PC-3 (cell line): ENCODE measurements at regions not wholly inside any gene's neighbourhood (a gene's known extent, or its start where the extent isn't known, plus 50 kb on each side); places are given as distances from the start of the nearest gene placed in this dataset.
A peak's percentile ranks its signal among the peaks of the same experiment; 100 is the strongest.

Source experiments
- ATAC-seq: fragments of 200-7000 bp; cut with Tn5 transposase; 2 replicates; pipeline ENCODE4 v1.9.1; 2020; ENCODE audit warnings: mild to moderate bottlenecking, moderate library complexity
- BruUV-seq: library from RNA; stranded (reverse); fragments of 400-500 nt; replicated peaks from 2 replicates; lab custom pipeline; 2021; lab: Mats Ljungman, UMichigan
- CTCF ChIA-PET: fragments of 300-600 bp; sonication (Branson Sonifier 250); formaldehyde crosslinking; loops from one replicate; lab custom pipeline; 2022; ENCODE audit warnings: antibody characterized with exemption; lab: Charles Lee
- POLR2A ChIA-PET: fragments of 300-600 bp; sonication (Branson Sonifier 250); formaldehyde crosslinking; loops from one replicate; lab custom pipeline; 2022; ENCODE audit warnings: antibody characterized with exemption; ENCODE audit not compliant: unreplicated experiment; lab: Charles Lee
- DNase-seq: peaks from one replicate; pipeline ENCODE4 v3.0.0-alpha.2; 2015
- H2AFZ ChIP-seq: fragments of 300-600 bp; sonication (generic); 2 replicates; pipeline ENCODE4 v1.6.0; 2016; ENCODE audit warnings: antibody characterized with exemption, low read length
- H3F3A ChIP-seq: fragments of 300-600 bp; sonication (generic); one replicate; pipeline ENCODE4 v1.6.0; 2017; ENCODE audit warnings: antibody characterized with exemption, low read length, control low read depth, mild to moderate bottlenecking; ENCODE audit not compliant: unreplicated experiment
- H3K27ac ChIP-seq: fragments of 300-600 bp; sonication (generic); 2 replicates; pipeline ENCODE4 v1.5.1; 2016; ENCODE audit warnings: mild to moderate bottlenecking, low read length
- H3K27me3 ChIP-seq: fragments of 300-600 bp; sonication (generic); 2 replicates; pipeline ENCODE4 v1.6.1; 2016; ENCODE audit warnings: low read length, mixed read lengths
- H3K36me3 ChIP-seq: fragments of 300-600 bp; sonication (generic); 2 replicates; pipeline ENCODE4 v1.6.1; 2016; ENCODE audit warnings: low read depth, mixed run types, low read length, mixed read lengths
- H3K4me1 ChIP-seq: fragments of 300-600 bp; sonication (generic); 2 replicates; pipeline ENCODE4 v1.5.1; 2016; ENCODE audit warnings: low read length; ENCODE audit not compliant: insufficient read depth
- H3K4me2 ChIP-seq: fragments of 300-600 bp; sonication (generic); 2 replicates; pipeline ENCODE4 v1.6.0; 2016; ENCODE audit warnings: low read length
- H3K4me3 ChIP-seq: fragments of 300-600 bp; sonication (generic); 2 replicates; pipeline ENCODE4 v1.5.1; 2016; ENCODE audit warnings: mild to moderate bottlenecking, low read length, mixed read lengths
- H3K79me2 ChIP-seq: fragments of 300-600 bp; sonication (generic); 2 replicates; pipeline ENCODE4 v1.6.1; 2017; ENCODE audit warnings: low read length, mixed read lengths
- H3K9ac ChIP-seq: fragments of 300-600 bp; sonication (generic); 2 replicates; pipeline ENCODE4 v1.6.0; 2016; ENCODE audit warnings: mild to moderate bottlenecking, low read length
- H3K9me2 ChIP-seq: fragments of 300-600 bp; sonication (generic); replicated peaks from 2 replicates; pipeline ENCODE4 v1.6.1; 2016; ENCODE audit warnings: mixed run types, low read length, mixed read lengths
- H3K9me3 ChIP-seq: fragments of 300-600 bp; sonication (generic); 2 replicates; pipeline ENCODE4 v1.6.1; 2016; ENCODE audit warnings: low read length, mixed read lengths
- H4K20me1 ChIP-seq: fragments of 300-600 bp; sonication (generic); 2 replicates; pipeline ENCODE4 v1.6.1; 2016; ENCODE audit warnings: low read length, mixed read lengths
- EZH2 ChIP-seq: fragments of 300-600 bp; sonication (generic); IDR thresholded peaks from one replicate; pipeline ENCODE4 v1.6.1; 2017; ENCODE audit warnings: antibody characterized with exemption, mild to moderate bottlenecking, low read length; ENCODE audit not compliant: unreplicated experiment
- EZH2phosphoT487 ChIP-seq: fragments of 300-600 bp; sonication (generic); IDR thresholded peaks from 2 replicates; pipeline ENCODE4 v1.6.1; 2018; ENCODE audit warnings: mild to moderate bottlenecking, antibody characterized with exemption, low read length, borderline replicate concordance
- intact Hi-C: fragments of 100-400 bp; cut with micrococcal nuclease; formaldehyde crosslinking; loops from 2 replicates; pipeline ENCODE4 v1.9.0; 2023
- TF ChIP-seq, protein P1 (sequence below): fragments of 300-600 bp; sonication (generic); conservative IDR thresholded peaks from 2 replicates; pipeline ENCODE4 v1.5.1; 2017; ENCODE audit warnings: antibody characterized with exemption, low read depth, mild to moderate bottlenecking, low read length

DNA sequence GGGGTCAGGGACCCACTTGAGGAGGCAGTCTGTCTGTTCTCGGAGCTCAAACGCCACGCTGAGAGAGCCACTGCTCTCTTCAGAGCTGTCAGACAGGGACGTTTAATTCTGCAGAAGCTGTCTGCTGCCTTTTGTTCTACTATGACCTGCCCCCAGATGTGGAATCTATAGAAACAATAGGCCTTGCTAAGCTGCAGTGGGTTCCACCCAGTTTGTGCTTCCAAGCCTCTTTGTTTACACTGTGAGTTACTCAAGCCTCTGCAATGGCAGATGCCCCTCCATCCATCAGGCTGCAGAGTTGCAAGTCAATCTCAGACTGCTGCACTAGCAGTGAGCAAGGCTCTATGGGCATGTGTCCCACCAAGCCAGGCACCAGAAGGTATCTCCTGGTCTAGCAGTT is 158.1 kb downstream of the DTHD1 start:
- Histone ChIP-seq H3K27me3 (no peaks in the 10 kb centered on the region), H3K4me3 (no peak overlapping the region), H3K4me2 (no peak overlapping the region), H3K79me2 (no peaks in the 10 kb centered on the region), H2AFZ (no peak overlapping the region), H3K27ac (no peak overlapping the region), H3K36me3 (no peaks in the 10 kb centered on the region), H3K9ac (no peak overlapping the region), H3F3A (no peaks in the 10 kb centered on the region), H3K9me3 (no peaks in the 10 kb centered on the region), H3K4me1 (no peaks in the 10 kb centered on the region), H3K9me2 (no peaks in the 10 kb centered on the region), H4K20me1 (no peaks in the 10 kb centered on the region)
- ATAC-seq (no peak), DNase-seq (no peak)
- no TSS peak for BruUV-seq
- intact Hi-C loops: no loop called here
- ChIA-PET POLR2A (no interaction called here), CTCF (no interaction called here)
- TF ChIP-seq EZH2phosphoT487 (no peak), EZH2 (no peak)
- TF ChIP-seq, protein P1, sequence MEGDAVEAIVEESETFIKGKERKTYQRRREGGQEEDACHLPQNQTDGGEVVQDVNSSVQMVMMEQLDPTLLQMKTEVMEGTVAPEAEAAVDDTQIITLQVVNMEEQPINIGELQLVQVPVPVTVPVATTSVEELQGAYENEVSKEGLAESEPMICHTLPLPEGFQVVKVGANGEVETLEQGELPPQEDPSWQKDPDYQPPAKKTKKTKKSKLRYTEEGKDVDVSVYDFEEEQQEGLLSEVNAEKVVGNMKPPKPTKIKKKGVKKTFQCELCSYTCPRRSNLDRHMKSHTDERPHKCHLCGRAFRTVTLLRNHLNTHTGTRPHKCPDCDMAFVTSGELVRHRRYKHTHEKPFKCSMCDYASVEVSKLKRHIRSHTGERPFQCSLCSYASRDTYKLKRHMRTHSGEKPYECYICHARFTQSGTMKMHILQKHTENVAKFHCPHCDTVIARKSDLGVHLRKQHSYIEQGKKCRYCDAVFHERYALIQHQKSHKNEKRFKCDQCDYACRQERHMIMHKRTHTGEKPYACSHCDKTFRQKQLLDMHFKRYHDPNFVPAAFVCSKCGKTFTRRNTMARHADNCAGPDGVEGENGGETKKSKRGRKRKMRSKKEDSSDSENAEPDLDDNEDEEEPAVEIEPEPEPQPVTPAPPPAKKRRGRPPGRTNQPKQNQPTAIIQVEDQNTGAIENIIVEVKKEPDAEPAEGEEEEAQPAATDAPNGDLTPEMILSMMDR: no peak

DNA sequence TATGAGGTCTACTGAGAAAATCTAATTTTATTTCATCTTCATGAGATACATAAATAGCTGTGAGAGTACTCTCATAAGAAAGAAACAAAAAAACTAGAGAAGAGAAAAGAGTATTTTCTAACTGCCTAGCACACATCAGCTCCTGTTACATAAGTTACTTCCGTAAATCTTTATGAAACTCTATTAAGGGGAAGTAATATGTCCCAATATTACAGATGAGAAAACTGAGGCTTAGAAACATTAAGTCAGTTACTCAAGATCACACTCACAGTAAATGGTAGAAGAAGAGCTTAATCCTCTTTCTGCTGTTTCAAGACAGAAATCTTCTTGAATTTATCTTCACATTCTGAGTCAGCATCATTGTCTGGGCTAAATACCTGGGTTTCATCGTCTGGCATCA is 164.1 kb downstream of the DTHD1 start:
- DNase-seq (no peak), ATAC-seq (no peak)
- Histone ChIP-seq H3K79me2 (no peaks in the 10 kb centered on the region), H3K9me2 (no peaks in the 10 kb centered on the region), H3F3A (no peaks in the 10 kb centered on the region), H3K36me3 (no peaks in the 10 kb centered on the region), H3K27ac (peak overlapping the region; percentile 71), H3K4me2 (peak overlapping the region; percentile 66; the same call in 1 of the 2 replicates), H2AFZ (peak overlapping the region; percentile 64), H3K9me3 (no peaks in the 10 kb centered on the region), H4K20me1 (no peaks in the 10 kb centered on the region), H3K4me1 (peaks cover 8% of the 10 kb centered on the region; the same call in 1 of the 2 replicates), H3K27me3 (no peaks in the 10 kb centered on the region), H3K4me3 (no peak overlapping the region), H3K9ac (no peak overlapping the region; the same call in 1 of the 2 replicates)
- CTCF ChIA-PET: no interaction called here
- BruUV-seq: no TSS peak
- POLR2A ChIA-PET: no interaction called here
- TF ChIP-seq EZH2 (no peak), EZH2phosphoT487 (no peak)
- TF ChIP-seq, protein P1: no peak
- intact Hi-C loops: no loop called here

DNA sequence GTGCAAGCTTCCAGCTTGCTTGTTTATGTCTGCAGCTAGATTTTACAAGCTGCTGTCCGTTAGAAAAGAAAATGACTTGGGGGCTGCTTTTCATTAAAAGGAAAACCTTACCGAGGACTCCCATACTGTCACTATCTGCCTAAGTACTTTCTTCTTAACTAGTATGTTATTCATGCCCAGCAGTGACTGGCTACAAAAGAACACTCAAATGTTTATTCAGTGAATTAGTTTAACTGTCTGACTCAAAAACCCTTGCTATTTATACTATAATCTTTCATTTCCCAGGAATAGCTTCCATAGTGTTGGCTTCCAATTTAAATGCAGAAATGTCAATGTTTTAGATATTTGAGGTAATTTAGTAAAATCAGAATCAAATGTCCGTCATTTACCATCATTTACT is 164.9 kb downstream of the DTHD1 start:
- Histone ChIP-seq H3K4me2 (peak overlapping the region; percentile 66), H3K9me2 (no peaks in the 10 kb centered on the region), H3K79me2 (no peaks in the 10 kb centered on the region), H3K9me3 (no peaks in the 10 kb centered on the region), H2AFZ (peak overlapping the region; percentile 64), H4K20me1 (no peaks in the 10 kb centered on the region), H3K27me3 (no peaks in the 10 kb centered on the region), H3F3A (no peaks in the 10 kb centered on the region), H3K4me1 (peaks cover 8% of the 10 kb centered on the region; the same call in 1 of the 2 replicates), H3K27ac (peak overlapping the region; percentile 71), H3K4me3 (peak overlapping the region; percentile 27; the same call in 1 of the 2 replicates), H3K36me3 (no peaks in the 10 kb centered on the region), H3K9ac (no peak overlapping the region)
- POLR2A ChIA-PET: no interaction called here
- DNase-seq: peak; percentile 60
- CTCF ChIA-PET: no interaction called here
- ATAC-seq: peak; percentile 84
- intact Hi-C loops: no loop called here
- no peak for TF ChIP-seq EZH2
- TF ChIP-seq EZH2phosphoT487: no peak
- TF ChIP-seq, protein P1: no peak
- no TSS peak for BruUV-seq
